Common myeloid progenitor, CD34-positive (primary cell): ENCODE measurements at regions not wholly inside any gene's neighbourhood (a gene's known extent, or its start where the extent isn't known, plus 50 kb on each side); places are given as distances from the start of the nearest gene placed in this dataset.
A peak's percentile ranks its signal among the peaks of the same experiment; 100 is the strongest.

Source experiments
- CTCF ChIA-PET: fragments of 350-600 bp; sonication (Branson Sonifier 250); formaldehyde crosslinking; loops from one replicate; lab custom pipeline; 2021; ENCODE audit warnings: antibody characterized with exemption; lab: Charles Lee
- POLR2A ChIA-PET: fragments of 350-600 bp; sonication (Branson Sonifier 250); formaldehyde crosslinking; loops from one replicate; lab custom pipeline; 2021; ENCODE audit warnings: antibody characterized with exemption; lab: Charles Lee
- DNase-seq, 3 donors: peaks; one replicate each; pipeline versions ENCODE4 v3.0.0 to v3.0.0-alpha.2; 2013
- H3K27ac ChIP-seq, 2 experiments: 1 replicate in 1 of 2; 2 replicates in 1 of 2; pipeline ENCODE4 v1.7.0; 2013; ENCODE audit warnings: inconsistent platforms in 2 of 2, low read length in 2 of 2, mild to moderate bottlenecking in 2 of 2, low read depth in 1 of 2, moderate library complexity in 1 of 2; ENCODE audit not compliant: severe bottlenecking in 2 of 2, insufficient read depth in 1 of 2, poor library complexity in 1 of 2
- H3K27me3 ChIP-seq, 5 experiments: replicated peaks in 2 of 5; 1 replicate in 3 of 5; 2 replicates in 2 of 5; pipeline versions ENCODE4 v1.6.1 to v1.7.0; 2013; ENCODE audit warnings: low read length in 4 of 5, mild to moderate bottlenecking in 2 of 5, moderate library complexity in 2 of 5, inconsistent platforms in 1 of 5; ENCODE audit not compliant: insufficient read depth in 5 of 5, control insufficient read depth in 4 of 5
- H3K36me3 ChIP-seq, 4 experiments: 1 replicate in 2 of 4; 2 replicates in 2 of 4; pipeline versions ENCODE4 v1.6.1 to v1.7.0; 2013; ENCODE audit warnings: low read length in 3 of 4, control low read depth in 1 of 4, mild to moderate bottlenecking in 1 of 4; ENCODE audit not compliant: control insufficient read depth in 4 of 4, insufficient read depth in 4 of 4
- H3K4me1 ChIP-seq, 4 experiments: 1 replicate in 3 of 4; 2 replicates in 1 of 4; pipeline versions ENCODE4 v1.6.1 to v1.7.1; 2013; ENCODE audit warnings: low read length in 3 of 4, mild to moderate bottlenecking in 3 of 4, control low read depth in 1 of 4, inconsistent platforms in 1 of 4, moderate library complexity in 1 of 4; ENCODE audit not compliant: control insufficient read depth in 4 of 4, insufficient read depth in 4 of 4; ENCODE audit errors: control extremely low read depth in 1 of 4
- H3K4me3 ChIP-seq, 7 experiments: 1 replicate in 4 of 7; 2 replicates in 3 of 7; pipeline versions ENCODE4 v1.5.1 to v1.7.0; 2013; ENCODE audit warnings: mild to moderate bottlenecking in 7 of 7, low read length in 6 of 7, moderate library complexity in 6 of 7, inconsistent platforms in 2 of 7, low read depth in 2 of 7, control low read depth in 1 of 7; ENCODE audit not compliant: insufficient read depth in 4 of 7, control insufficient read depth in 1 of 7; ENCODE audit errors: extremely low read depth in 1 of 7
- H3K9me3 ChIP-seq, 5 experiments: 1 replicate in 4 of 5; 2 replicates in 1 of 5; pipeline versions ENCODE4 v1.6.1 to v1.7.1; 2013; ENCODE audit warnings: low read length in 4 of 5, mild to moderate bottlenecking in 2 of 5, inconsistent platforms in 1 of 5, low read depth in 1 of 5, moderate library complexity in 1 of 5; ENCODE audit not compliant: control insufficient read depth in 4 of 5, insufficient read depth in 2 of 5; ENCODE audit errors: control extremely low read depth in 1 of 5
- WGBS: methylation state at CpG from one replicate; pipeline ENCODE4 v1.1.5; 2013; ENCODE audit not compliant: insufficient coverage; 5-methylcytosine and 5-hydroxymethylcytosine counted together

GRCh38 chr11:116698080-116698479 lies 74.7 kb downstream of the BUD13 start:
- Histone ChIP-seq H3K27ac (no peak overlapping the region), H3K4me1 (peaks cover 0 to 10% (median 5%) of the 10 kb centered on the region in 4 experiments), H3K36me3 (no peaks in the 10 kb centered on the region), H3K4me3 (no peak overlapping the region), H3K27me3 (peaks cover 0 to 3% (median 0%) of the 10 kb centered on the region in 5 experiments), H3K9me3 (no peaks in the 10 kb centered on the region)
- CTCF ChIA-PET: no interaction called here
- WGBS: 83% methylated on average over 1 of the region's 1 CpG
- no peak for DNase-seq
- POLR2A ChIA-PET: no interaction called here

- Histone ChIP-seq H3K4me1 (peaks cover 0 to 10% (median 5%) of the 10 kb centered on the region in 4 experiments), H3K36me3 (no peaks in the 10 kb centered on the region), H3K27me3 (peaks cover 0 to 1% (median 0%) of the 10 kb centered on the region in 5 experiments), H3K27ac (no peak overlapping the region), H3K9me3 (no peaks in the 10 kb centered on the region), H3K4me3 (no peak overlapping the region)
- CTCF ChIA-PET: no interaction called here
- POLR2A ChIA-PET: no interaction called here
- WGBS: 73% methylated on average over 5 of the region's 7 CpGs
- DNase-seq: no peak
Measured at GRCh38 chr11:116697639-116698038, 75.1 kb downstream of the BUD13 start.

GRCh38 chr11:116697011-116697410 lies 75.8 kb downstream of the BUD13 start:
- H3K36me3 ChIP-seq: no peaks in the 10 kb centered on the region
- H3K27ac ChIP-seq: no peak overlapping the region
- peaks cover 0 to 1% (median 0%) of the 10 kb centered on the region in 5 experiments for H3K27me3 ChIP-seq
- CTCF ChIA-PET: no interaction called here
- POLR2A ChIA-PET: no interaction called here
- no peaks in the 10 kb centered on the region for H3K9me3 ChIP-seq
- 100% methylated on average over 1 of the region's 4 CpGs for WGBS
- no peak overlapping the region for H3K4me3 ChIP-seq
- H3K4me1 ChIP-seq: peaks cover 0 to 10% (median 5%) of the 10 kb centered on the region in 4 experiments
- no peak for DNase-seq

GRCh38 chr11:116696381-116696941 lies 76.3 kb downstream of the BUD13 start:
- peak; percentile 18 to 68 (median 60) for DNase-seq
- ChIA-PET CTCF (no interaction called here), POLR2A (no interaction called here)
- Histone ChIP-seq H3K4me1 (peaks cover 0 to 10% (median 5%) of the 10 kb centered on the region in 4 experiments), H3K27ac (no peak overlapping the region), H3K9me3 (no peaks in the 10 kb centered on the region), H3K27me3 (peaks cover 0 to 1% (median 0%) of the 10 kb centered on the region in 5 experiments), H3K36me3 (no peaks in the 10 kb centered on the region), H3K4me3 (no peak overlapping the region)
- WGBS: 0% methylated on average over 4 of the region's 11 CpGs

- no peak for DNase-seq
- Histone ChIP-seq H3K4me3 (no peak overlapping the region), H3K36me3 (no peaks in the 10 kb centered on the region), H3K4me1 (peaks cover 0 to 10% (median 5%) of the 10 kb centered on the region in 4 experiments), H3K9me3 (no peaks in the 10 kb centered on the region), H3K27ac (no peak overlapping the region), H3K27me3 (peaks cover 0 to 1% (median 0%) of the 10 kb centered on the region in 5 experiments)
- CTCF ChIA-PET: interaction anchor here (1.0 kb wide), 1 partner anchor 10 kb away, joined by 3 read pairs; no protein-coding TSS in a partner anchor
- POLR2A ChIA-PET: no interaction called here
Measured at GRCh38 chr11:116695657-116696254, 77.0 kb downstream of the BUD13 start.

GRCh38 chr11:116694815-116695590 lies 77.8 kb downstream of the BUD13 start:
- Histone ChIP-seq H3K4me3 (no peak overlapping the region), H3K4me1 (peaks cover 0 to 12% (median 5%) of the 10 kb centered on the region in 4 experiments), H3K36me3 (no peaks in the 10 kb centered on the region), H3K27me3 (no peaks in the 10 kb centered on the region), H3K27ac (no peak overlapping the region), H3K9me3 (no peaks in the 10 kb centered on the region)
- 94% methylated on average over 11 of the region's 14 CpGs for WGBS
- CTCF ChIA-PET: interaction anchor here (1.0 to 1.8 kb wide), 4 partner anchors 9 to 240 kb away, joined by 3 to 4 read pairs (median 4); no protein-coding TSS in a partner anchor
- POLR2A ChIA-PET: no interaction called here
- no peak for DNase-seq

- H3K4me1 ChIP-seq: peaks cover 0 to 12% (median 5%) of the 10 kb centered on the region in 4 experiments
- POLR2A ChIA-PET: no interaction called here
- no peak for DNase-seq
- no peaks in the 10 kb centered on the region for H3K27me3 ChIP-seq
- H3K36me3 ChIP-seq: no peaks in the 10 kb centered on the region
- no peak overlapping the region for H3K4me3 ChIP-seq
- H3K27ac ChIP-seq: no peak overlapping the region
- no CpG with 5 or more reads among the region's 3 CpGs for WGBS
- CTCF ChIA-PET: interaction anchor here (1.3 to 1.8 kb wide), 3 partner anchors 10 to 239 kb away, joined by 4 read pairs; no protein-coding TSS in a partner anchor
- no peaks in the 10 kb centered on the region for H3K9me3 ChIP-seq
Measured at GRCh38 chr11:116694349-116694725, 78.5 kb downstream of the BUD13 start.
